Fibroblast of pulmonary artery (primary cell): ENCODE measurements at regions not wholly inside any gene's neighbourhood (a gene's known extent, or its start where the extent isn't known, plus 50 kb on each side); places are given as distances from the start of the nearest gene placed in this dataset.

Experiments used
- DNase-seq: peaks from one replicate; pipeline ENCODE4 v3.0.0-alpha.2; 2010; ENCODE audit warnings: low read depth
- H3K4me3 ChIP-seq: replicated peaks from 2 replicates; pipeline ENCODE4 v1.5.1; 2011; ENCODE audit warnings: low read depth, mild to moderate bottlenecking, control low read depth, low read length, moderate library complexity
- CTCF ChIP-seq: IDR thresholded peaks from 2 replicates; pipeline ENCODE4 v1.5.1; 2011; ENCODE audit warnings: mild to moderate bottlenecking, control low read depth, low read length, inconsistent platforms; ENCODE audit errors: missing control alignments

DNA sequence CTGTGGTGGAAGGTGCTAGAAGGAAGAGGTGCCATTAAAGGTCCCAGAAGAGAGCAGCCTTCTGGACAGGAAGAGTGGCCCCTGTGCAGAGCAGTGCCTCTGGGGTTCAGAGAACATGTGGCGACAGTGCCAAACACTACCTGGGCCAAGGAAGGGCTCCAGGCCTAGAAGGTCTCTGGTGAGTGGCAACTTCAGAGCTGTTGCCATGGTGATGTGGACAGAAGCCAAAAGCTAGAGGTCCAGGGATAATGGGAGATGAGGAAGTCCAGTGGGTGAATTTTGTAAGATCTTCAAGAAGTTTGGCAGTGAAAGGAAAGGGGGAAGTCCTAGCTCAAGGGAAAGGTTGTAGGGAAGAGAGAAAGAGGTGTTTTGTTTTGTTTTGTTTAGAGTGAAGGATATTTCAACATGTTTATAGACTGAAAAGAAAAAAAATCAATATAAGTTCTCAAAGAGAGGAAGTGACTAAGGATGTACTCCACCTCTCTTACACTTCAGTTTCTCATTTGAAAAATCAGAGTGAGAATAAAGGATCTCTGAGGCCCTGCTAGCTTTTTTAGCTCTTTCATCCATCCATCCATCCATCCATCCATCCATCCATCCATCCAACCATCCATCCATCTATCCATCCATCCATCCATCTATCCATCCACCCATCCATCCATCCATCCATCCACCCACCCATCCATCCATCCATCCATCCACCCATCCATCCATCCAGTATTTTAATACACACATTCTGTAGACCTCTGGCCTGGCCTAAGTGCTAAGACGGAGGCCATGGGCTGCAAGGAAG is 77.1 kb upstream of the DUSP5 start:
- TF ChIP-seq CTCF: no peak
- DNase-seq: peak; percentile 89
- no peak overlapping the region for H3K4me3 ChIP-seq

GRCh38 chr10:110421512-110422138 is 76.1 kb upstream of the DUSP5 start:
- H3K4me3 ChIP-seq: no peak overlapping the region
- DNase-seq: no peak
- TF ChIP-seq CTCF: no peak

DNA sequence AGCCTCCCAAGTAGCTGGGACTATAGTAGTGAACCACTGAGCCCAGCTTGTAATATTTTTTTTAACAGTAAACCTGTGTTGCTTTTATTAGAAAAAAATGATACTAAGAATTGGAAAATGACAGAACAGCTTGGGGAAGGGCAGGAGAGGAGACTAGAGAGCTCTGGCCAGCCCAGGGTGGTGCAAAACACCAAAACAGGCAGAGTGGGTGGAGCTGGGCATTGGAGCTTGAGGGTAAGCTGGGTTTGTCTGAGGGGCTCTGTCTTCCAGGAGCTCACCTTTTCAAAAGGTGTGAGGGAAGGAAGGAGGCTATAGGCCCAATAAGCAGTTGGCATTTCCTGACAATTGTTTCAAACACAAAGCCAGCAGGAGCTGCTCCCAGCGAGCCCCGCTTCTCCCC is 75.2 kb upstream of the DUSP5 start:
- H3K4me3 ChIP-seq: no peak overlapping the region
- no peak for DNase-seq
- TF ChIP-seq CTCF: no peak

DNA sequence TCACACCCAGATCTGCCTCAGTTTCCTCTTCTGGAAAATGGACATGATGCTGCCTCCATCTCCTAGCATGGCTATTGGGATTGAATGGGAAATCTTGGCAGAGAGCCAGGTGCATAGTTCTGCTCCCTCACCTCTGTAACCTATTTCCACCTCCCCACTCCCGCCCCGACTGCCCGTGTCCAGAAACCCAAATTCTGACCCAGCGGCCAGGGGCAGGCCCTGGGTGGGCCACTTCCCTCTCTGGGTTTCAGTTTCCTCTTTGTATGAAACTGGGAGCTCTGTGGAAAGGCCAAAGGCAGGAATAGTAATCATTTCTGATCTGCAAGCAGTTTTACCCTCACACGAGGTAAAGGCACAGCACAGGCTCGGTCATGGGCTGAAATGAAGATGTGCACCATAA is 74.1 kb upstream of the DUSP5 start:
- no peak for TF ChIP-seq CTCF
- no peak overlapping the region for H3K4me3 ChIP-seq
- no peak for DNase-seq

DNA sequence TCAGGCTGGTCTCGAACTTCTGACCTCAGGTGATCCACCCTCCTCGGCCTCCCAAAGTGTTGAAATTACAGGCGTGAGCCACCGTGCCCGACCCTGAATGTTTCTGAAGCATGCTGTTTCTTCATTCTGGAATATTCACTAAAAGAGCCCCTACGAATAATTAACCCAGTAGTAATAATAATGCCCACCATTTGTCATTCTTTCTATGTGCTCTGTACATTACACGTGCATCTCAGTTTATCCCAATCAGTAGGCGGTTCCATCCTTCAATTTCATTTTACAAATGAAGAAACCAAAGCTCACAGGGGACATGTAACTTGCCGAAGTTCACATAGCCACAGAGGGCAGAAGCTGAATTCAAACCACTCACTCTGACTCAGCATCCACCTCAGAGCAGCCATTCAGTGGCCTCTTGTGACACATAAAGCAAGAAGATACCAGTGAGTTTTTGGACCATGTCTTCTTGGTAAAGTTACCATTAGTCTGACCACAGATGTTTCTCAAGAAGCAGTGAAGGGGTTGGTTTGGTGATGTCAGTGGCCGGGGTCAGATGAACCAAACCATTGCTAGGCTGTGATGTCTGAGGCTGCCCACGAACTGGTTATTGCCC is 71.9 kb upstream of the DUSP5 start:
- TF ChIP-seq CTCF: no peak

DNA sequence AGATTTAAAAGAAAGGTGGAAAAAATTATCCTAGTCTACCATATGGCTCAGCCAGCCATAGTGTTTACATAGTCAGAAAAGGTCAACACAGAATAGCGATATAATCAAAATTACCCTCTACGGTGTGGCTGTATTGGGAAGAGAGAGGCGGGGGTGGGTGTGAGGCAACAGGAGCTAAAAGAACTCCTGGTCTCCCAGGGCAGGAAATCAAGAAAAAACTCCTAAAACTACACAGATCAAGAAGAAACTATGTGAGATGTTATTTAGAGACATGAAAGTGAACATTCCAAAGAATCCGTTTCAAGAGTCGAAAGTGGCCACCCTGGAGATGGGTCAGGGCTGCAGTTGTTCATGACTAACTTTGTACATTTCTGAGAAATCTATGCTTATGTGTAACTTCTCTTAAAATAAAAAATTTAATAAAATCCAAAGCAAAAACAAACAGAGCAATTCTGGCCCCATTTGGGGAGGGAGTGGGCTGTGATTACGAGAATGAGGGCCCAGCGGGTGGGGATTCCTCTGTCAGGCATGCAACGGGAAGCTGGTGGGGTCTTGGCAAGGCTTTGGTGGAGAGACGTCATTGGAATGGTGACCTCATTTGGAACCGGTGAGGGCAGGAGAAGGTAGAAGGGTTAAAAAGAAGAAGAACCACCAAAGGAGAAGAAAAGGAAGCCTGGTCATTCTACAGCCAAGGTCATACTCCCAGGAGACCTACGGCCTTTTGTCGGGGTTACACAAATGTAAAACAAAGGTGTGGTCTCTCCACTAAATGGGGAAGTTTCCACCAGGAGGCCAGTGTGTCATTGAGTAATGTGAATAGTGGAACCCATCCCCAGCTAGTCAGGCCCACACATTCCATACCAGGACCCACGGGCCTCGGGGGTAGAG is 71.2 kb upstream of the DUSP5 start:
- DNase-seq: peak; percentile 77
- H3K4me3 ChIP-seq: no peak overlapping the region
- TF ChIP-seq CTCF: no peak

More for the DNA sequence above, 71.9 kb upstream of the DUSP5 start:
- DNase-seq: peak; percentile 83
- H3K4me3 ChIP-seq: no peak overlapping the region
